Ectodermal cell (in vitro differentiated cells): ENCODE measurements at regions not wholly inside any gene's neighbourhood (a gene's known extent, or its start where the extent isn't known, plus 50 kb on each side); places are given as distances from the start of the nearest gene placed in this dataset.
"Not testable (repeated sequence)": the region's sequence is repeated elsewhere in the genome, so short reads cannot be mapped to it uniquely, and the experiment has no call there.

ENCODE experiments used
- H3K27ac ChIP-seq: 2 replicates; pipeline ENCODE4 v1.7.0; 2013; ENCODE audit warnings: mild to moderate bottlenecking, low read depth, low read length; ENCODE audit not compliant: insufficient read depth, poor library complexity, severe bottlenecking
- H3K27me3 ChIP-seq: 2 replicates; pipeline ENCODE4 v1.7.0; 2013; ENCODE audit warnings: mild to moderate bottlenecking, low read length; ENCODE audit not compliant: insufficient read depth, control insufficient read depth, poor library complexity, severe bottlenecking
- H3K36me3 ChIP-seq: one replicate; pipeline ENCODE4 v1.7.0; 2013; ENCODE audit warnings: low read length; ENCODE audit not compliant: control insufficient read depth, insufficient read depth
- H3K4me1 ChIP-seq: one replicate; pipeline ENCODE4 v1.7.0; 2013; ENCODE audit warnings: low read length; ENCODE audit not compliant: control insufficient read depth, insufficient read depth
- H3K4me3 ChIP-seq: 2 replicates; pipeline ENCODE4 v1.7.0; 2013; ENCODE audit warnings: low read depth, low read length, control low read depth; ENCODE audit not compliant: insufficient read depth
- H3K9me3 ChIP-seq: 2 replicates; pipeline ENCODE4 v1.7.0; 2013; ENCODE audit warnings: mild to moderate bottlenecking, low read length, moderate library complexity; ENCODE audit not compliant: control insufficient read depth
- WGBS, 2 experiments: methylation state at CpG; one replicate each; pipeline ENCODE4 v1.1.7; 2013; ENCODE audit warnings: missing lambda C conversion rate in 2 of 2; 5-methylcytosine and 5-hydroxymethylcytosine counted together

DNA sequence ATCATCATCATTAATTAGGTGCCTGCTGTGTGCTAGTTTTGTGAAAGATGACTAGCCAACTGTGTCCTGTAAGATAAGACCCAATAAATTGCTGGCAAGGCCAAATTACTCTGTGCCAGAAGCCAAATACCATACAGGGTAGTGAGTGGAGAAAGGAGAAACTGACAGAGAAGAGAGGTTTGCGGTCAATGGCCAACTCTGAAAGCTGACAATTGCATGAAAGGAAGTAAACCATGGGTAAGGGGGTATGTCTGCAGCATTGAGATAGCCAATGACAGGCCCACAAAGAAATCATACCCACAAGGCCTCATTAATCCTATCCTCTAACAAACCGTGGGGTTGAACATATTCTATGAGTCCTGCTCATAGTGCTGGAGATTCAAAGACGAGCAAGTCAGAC is 236.6 kb upstream of the CCDC196 start:
- H3K36me3 ChIP-seq = no peaks in the 10 kb centered on the region
- no peaks in the 10 kb centered on the region for H3K9me3 ChIP-seq
- no peak overlapping the region for H3K4me3 ChIP-seq
- no peak overlapping the region for H3K27ac ChIP-seq
- no peaks in the 10 kb centered on the region for H3K27me3 ChIP-seq
- H3K4me1 ChIP-seq = no peaks in the 10 kb centered on the region
- WGBS, 2 experiments = 92% methylated on average over 3 of the region's 3 CpGs

DNA sequence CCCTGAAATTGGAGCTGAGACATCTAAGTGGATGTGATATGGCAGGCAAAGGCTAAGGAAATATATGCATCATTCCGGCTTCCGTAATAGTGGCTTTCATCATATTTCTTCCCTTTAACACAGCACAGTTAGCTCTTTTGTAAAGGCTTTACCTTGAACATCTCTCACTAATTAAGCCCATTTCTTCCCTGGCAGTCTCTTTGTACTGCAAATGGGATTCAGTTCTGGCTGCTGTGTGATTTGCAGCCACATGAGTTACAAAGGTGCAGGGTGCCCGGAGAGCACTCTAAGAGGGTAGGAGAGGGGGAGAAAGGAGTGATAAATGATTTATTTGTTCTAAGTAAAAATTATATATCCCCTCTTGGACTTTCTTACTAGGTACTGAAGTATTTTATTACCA is 232.1 kb upstream of the CCDC196 start:
- H3K4me1 ChIP-seq = no peaks in the 10 kb centered on the region
- 64 to 67% methylated on average over 3 of the region's 3 CpGs for WGBS, 2 experiments
- H3K36me3 ChIP-seq = no peaks in the 10 kb centered on the region
- no peaks in the 10 kb centered on the region for H3K9me3 ChIP-seq
- no peak overlapping the region for H3K27ac ChIP-seq
- no peaks in the 10 kb centered on the region for H3K27me3 ChIP-seq
- no peak overlapping the region for H3K4me3 ChIP-seq

GRCh38 chr14:66268802-66269334 is 217.3 kb upstream of the CCDC196 start:
- H3K27ac ChIP-seq = no peak overlapping the region
- H3K9me3 ChIP-seq = no peaks in the 10 kb centered on the region
- no peaks in the 10 kb centered on the region for H3K27me3 ChIP-seq
- H3K4me3 ChIP-seq = no peak overlapping the region
- H3K36me3 ChIP-seq = no peaks in the 10 kb centered on the region
- WGBS, 2 experiments = 100% methylated on average over 1 of the region's 1 CpG; no CpG with 5 or more reads in 1 of the 2 experiments
- no peaks in the 10 kb centered on the region for H3K4me1 ChIP-seq

DNA sequence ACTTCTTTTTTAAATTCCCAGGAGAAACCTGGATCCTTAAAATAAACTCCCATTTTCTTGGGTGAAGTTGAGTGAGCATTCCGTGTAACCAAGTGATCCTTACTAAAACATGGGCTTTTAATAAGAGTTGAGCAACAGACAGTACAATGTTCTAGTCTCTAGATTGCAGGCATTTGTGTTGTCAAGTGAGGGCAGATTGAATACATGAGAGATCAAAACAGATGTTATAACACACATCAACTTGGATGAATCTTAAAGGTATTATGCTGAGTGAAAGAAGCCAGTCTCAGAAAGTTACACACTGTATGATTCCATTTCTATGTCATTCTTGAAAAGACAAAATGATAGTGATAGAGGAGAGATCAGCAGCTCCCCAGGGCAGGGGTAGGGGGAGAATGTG is 213.9 kb upstream of the CCDC196 start:
- Histone ChIP-seq H3K4me1 (no peaks in the 10 kb centered on the region), H3K4me3 (no peak overlapping the region), H3K27ac (no peak overlapping the region), H3K36me3 (no peaks in the 10 kb centered on the region), H3K9me3 (no peaks in the 10 kb centered on the region), H3K27me3 (no peaks in the 10 kb centered on the region)
- WGBS, 2 experiments = 80 to 100% methylated on average over 1 of the region's 1 CpG

- no peak overlapping the region for H3K4me3 ChIP-seq
- no peaks in the 10 kb centered on the region for H3K27me3 ChIP-seq
- no peaks in the 10 kb centered on the region for H3K9me3 ChIP-seq
- no peaks in the 10 kb centered on the region for H3K4me1 ChIP-seq
- 79 to 84% methylated on average over 1 of the region's 1 CpG for WGBS, 2 experiments
- H3K36me3 ChIP-seq = no peaks in the 10 kb centered on the region
- H3K27ac ChIP-seq = no peak overlapping the region
Measured at GRCh38 chr14:66273261-66273832, 212.8 kb upstream of the CCDC196 start.

GRCh38 chr14:66278418-66278817 is 207.8 kb upstream of the CCDC196 start:
- not testable (repeated sequence) for H3K36me3 ChIP-seq, H3K4me3 ChIP-seq, H3K4me1 ChIP-seq, H3K9me3 ChIP-seq, H3K27ac ChIP-seq, H3K27me3 ChIP-seq
- 89 to 91% methylated on average over 3 of the region's 3 CpGs for WGBS, 2 experiments

- H3K9me3 ChIP-seq = no peaks in the 10 kb centered on the region
- no peaks in the 10 kb centered on the region for H3K4me1 ChIP-seq
- H3K4me3 ChIP-seq = no peak overlapping the region
- H3K27me3 ChIP-seq = no peaks in the 10 kb centered on the region
- H3K27ac ChIP-seq = no peak overlapping the region
- no peaks in the 10 kb centered on the region for H3K36me3 ChIP-seq
- WGBS, 2 experiments = 89 to 92% methylated on average over 9 of the region's 9 CpGs
Measured at GRCh38 chr14:66281036-66281776, 205.0 kb upstream of the CCDC196 start.

- H3K27ac ChIP-seq = no peak overlapping the region
- no peaks in the 10 kb centered on the region for H3K4me1 ChIP-seq
- no peaks in the 10 kb centered on the region for H3K9me3 ChIP-seq
- H3K4me3 ChIP-seq = no peak overlapping the region
- 81 to 89% methylated on average over 1 of the region's 1 CpG for WGBS, 2 experiments
- H3K27me3 ChIP-seq = no peaks in the 10 kb centered on the region
- no peaks in the 10 kb centered on the region for H3K36me3 ChIP-seq
Measured at GRCh38 chr14:66284346-66284745, 201.8 kb upstream of the CCDC196 start.

DNA sequence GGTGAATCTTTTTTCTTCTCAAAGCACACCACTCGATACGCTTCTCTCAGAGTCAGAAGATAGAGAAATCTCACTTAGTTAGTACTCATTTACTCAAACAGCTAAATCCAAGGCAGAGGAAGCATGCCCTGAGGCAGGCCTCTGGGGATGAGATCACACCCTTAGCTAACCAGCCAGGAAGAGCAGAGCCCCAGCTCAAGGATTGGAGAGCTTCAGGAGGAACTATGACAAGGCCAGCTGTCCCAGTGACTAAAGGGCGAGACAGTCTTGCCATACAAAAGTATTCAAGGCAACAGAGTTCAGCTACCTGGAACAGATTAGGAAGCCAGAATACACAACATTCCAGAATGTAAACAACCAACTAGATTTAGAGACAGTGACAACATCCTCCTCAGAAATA is 197.7 kb upstream of the CCDC196 start:
- H3K4me1 ChIP-seq = no peaks in the 10 kb centered on the region
- H3K9me3 ChIP-seq = no peaks in the 10 kb centered on the region
- WGBS, 2 experiments = 89 to 95% methylated on average over 3 of the region's 3 CpGs
- H3K27me3 ChIP-seq = no peaks in the 10 kb centered on the region
- H3K4me3 ChIP-seq = no peak overlapping the region
- H3K36me3 ChIP-seq = no peaks in the 10 kb centered on the region
- H3K27ac ChIP-seq = no peak overlapping the region

- Histone ChIP-seq H3K36me3 (no peaks in the 10 kb centered on the region), H3K27me3 (no peaks in the 10 kb centered on the region), H3K9me3 (no peaks in the 10 kb centered on the region), H3K4me3 (no peak overlapping the region), H3K4me1 (no peaks in the 10 kb centered on the region), H3K27ac (no peak overlapping the region)
Measured at GRCh38 chr14:66291756-66292155, 194.4 kb upstream of the CCDC196 start.
